Right renal cortex interstitium (tissue), 3 donors: ENCODE measurements at regions not wholly inside any gene's neighbourhood (a gene's known extent, or its start where the extent isn't known, plus 50 kb on each side); places are given as distances from the start of the nearest gene placed in this dataset.
"Not testable (repeated sequence)": the region's sequence is repeated elsewhere in the genome, so short reads cannot be mapped to it uniquely, and the experiment has no call there.

Experiments
- DNase-seq, 3 donors: peaks; one replicate each; pipeline ENCODE4 v3.0.0-alpha.2; 2013; ENCODE audit warnings: low read depth in 3 of 3, low spot score in 2 of 3

DNA sequence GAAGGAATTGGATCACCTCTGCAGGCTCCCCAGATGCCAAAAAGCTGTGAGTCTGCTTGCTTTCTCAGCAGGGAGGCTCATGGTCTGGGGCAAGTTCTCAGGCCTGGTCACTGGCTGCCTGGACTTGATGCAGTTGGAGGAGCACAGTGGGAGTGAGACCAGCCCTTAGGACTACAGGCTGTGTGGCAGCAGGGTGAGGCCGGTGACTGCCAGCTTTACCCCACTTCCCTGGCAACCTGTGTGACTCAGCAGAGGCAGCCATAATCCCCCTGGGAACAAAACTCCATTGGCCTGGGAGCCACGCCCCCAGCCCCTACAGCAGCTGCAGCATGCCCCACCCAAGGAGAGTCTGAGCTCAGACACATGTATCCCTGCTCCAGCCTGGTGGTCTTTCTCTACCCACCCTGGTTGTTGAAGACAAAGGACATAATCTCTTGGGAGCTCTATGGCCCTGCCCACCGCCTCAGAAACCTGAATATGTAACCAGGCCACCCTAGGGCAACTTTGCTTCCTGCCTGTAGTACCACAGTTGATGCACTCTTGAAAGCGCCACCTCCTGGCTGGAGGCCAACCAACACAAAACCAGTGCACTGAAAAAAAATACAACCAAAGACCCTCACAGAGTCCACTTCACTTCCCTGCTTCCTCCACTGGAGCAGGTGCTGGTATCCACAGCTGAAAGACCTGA is 106.8 kb upstream of the SPATS2L start:
- no peak for DNase-seq

DNA sequence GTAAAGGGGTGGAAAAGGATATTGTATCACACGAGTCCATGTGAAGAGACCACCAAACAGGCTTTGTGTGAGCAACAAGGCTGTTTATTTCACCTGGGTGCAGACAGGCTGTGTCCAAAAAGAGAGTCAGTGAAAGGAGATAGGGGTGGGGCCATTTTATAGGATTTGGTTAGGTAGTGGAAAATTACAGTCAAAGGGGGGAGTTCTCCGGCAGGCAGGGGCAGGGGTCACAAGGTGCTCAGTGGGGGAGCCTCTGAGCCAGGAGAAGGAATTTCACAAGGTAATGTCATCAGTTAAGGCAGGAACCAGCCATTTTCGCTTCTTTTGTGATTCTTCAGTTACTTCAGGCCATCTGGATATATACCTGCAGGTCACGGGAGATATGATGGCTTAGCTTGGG is 104.7 kb upstream of the SPATS2L start:
- not testable (repeated sequence) for DNase-seq

- DNase-seq, result no peak
Measured at GRCh38 chr2:200203381-200203827, 103.1 kb upstream of the SPATS2L start.

DNA sequence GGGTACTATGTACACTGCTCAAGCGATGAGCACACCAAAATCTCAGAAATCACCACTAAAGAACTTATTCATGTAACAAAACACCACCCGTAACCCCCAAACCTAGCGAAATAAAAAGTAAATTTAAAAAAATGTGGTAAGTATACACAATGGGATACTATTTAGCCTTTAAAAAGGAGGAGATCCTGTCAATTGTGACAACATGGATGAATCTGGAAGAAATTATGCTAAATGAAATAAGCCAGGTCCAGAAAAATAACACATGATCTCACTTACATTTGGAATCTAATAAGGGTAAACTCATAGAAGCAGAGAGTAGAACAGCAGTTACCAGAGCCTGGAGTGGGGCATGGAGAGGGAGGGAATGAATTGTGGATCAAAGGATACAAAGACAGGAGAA is 98.5 kb upstream of the SPATS2L start:
- DNase-seq, result no peak

- DNase-seq, result no peak
Measured at GRCh38 chr2:200209030-200209429, 97.5 kb upstream of the SPATS2L start.

DNA sequence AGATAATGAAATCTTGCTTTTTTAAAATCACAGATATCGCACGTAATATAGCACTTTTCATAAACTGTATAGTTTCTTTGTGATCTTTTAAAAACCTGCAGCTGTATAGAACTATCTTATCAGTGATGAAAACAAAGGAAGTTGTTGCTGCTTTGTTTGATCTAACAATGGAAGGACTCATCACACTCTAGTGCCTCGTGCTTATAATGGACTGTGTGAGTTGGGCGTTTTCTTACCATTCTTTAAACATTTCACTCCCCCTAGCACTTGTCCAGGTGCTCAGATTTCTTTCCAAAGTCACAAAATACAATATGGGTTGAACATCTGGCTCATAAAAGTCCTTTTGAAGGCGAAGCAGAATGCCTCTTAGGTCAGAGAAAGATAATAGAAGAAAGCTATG is 94.8 kb upstream of the SPATS2L start:
- DNase-seq, result no peak

- DNase-seq, result no peak
Measured at GRCh38 chr2:200212862-200213425, 93.5 kb upstream of the SPATS2L start.

GRCh38 chr2:200216310-200216709 is 90.2 kb upstream of the SPATS2L start:
- DNase-seq, result no peak

GRCh38 chr2:200217320-200217719 is 89.2 kb upstream of the SPATS2L start:
- no peak for DNase-seq

DNA sequence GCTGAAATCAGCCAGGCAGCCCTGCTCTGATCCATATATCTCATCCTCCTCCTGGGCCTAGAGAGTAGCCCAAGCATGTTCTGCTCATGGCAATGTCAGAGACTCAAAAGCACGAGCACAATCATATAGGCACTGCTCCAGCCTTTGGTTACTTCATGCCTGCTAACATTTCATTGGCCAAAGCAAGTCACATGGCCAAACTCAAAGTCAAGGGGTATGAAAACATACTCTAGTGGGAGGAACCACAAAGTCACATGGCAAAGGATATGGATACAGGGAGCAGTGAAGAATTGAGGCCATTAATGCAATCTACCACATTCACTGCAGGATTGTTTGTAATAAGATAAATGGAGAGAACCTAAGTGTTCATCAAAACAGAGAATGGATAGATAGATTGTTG is 87.8 kb upstream of the SPATS2L start:
- DNase-seq, result no peak

DNA sequence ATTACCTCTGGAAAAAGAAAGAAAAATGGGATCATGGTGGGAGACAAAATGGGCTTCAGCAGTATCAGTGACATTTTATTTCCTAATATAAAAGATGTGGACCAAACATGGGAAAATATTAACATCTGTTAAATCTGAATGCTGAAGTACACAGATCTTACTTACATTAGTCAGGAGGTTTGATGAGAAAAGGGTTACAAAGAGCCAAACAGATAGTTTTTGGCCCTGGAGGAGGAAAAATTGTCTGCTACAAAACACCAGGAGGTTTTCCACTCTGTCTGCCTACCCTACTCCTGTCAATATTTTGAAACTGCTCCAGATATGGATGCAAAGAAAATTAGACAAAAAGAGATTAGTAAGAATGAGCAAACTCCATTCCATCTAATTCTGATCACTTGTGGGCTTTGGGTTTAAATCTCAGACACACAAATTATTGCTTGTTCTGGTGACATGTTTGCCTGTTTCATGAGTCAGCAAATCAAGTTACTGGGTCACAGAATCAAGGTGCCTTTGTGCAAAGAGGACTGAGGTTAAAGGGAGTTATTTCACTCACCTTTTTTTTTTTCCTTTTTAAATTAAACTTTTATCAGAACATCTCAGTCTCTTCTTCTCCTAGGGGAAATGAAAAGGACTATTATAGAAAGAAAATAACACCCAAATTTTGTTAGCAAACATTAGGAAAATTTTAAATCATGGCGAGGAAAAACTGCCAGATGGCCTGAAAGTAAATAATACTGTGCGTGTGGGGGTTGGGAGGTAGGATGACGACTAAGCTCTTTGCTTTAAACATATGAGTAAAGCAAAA is 87.0 kb upstream of the SPATS2L start:
- DNase-seq, result no peak

DNA sequence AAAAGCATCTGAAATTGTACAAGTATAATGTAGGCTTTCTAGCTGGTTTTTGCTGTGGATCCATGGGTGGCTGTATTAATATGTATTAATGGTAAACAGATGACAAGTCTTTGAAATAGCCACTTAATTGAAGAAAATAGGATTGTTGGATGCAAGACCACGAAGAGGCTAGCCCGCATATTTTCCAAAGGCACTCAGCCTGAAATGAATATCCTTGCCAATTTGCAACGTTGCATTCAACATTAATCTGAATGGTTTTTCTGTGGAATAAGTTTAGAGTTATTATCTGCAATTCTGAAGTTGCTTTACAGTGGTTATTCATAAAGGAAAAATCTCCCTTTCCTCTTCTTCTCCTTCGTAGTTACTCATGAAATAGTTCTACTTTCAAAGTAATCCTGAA is 86.2 kb upstream of the SPATS2L start:
- no peak for DNase-seq

GRCh38 chr2:200221055-200221955 is 85.2 kb upstream of the SPATS2L start:
- no peak for DNase-seq

GRCh38 chr2:200222791-200223190 is 83.7 kb upstream of the SPATS2L start:
- DNase-seq, result no peak

- no peak for DNase-seq
Measured at GRCh38 chr2:200223205-200223784, 83.2 kb upstream of the SPATS2L start.

DNA sequence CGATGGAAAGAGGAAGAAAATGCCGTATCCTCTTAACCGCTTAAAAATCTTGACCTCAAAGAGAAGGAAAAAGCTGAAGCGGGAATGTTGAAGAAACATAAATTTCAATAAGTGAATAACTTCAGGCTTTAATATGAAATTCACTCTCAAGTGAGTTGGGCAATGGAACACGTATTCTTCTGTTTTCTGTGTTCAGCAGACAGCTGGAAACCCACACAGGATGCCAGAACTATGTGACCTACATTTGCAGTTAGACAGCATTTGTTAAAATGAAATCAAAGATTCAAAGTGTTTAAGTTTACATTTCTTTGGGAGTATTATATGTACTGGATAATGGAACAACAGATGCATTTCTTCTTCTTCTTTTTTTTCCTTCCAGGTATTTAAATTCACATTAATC is 80.5 kb upstream of the SPATS2L start:
- DNase-seq, result no peak

- DNase-seq, result no peak
Measured at GRCh38 chr2:200226451-200227426, 79.8 kb upstream of the SPATS2L start.

GRCh38 chr2:200230716-200231115 is 75.8 kb upstream of the SPATS2L start:
- DNase-seq, result no peak

GRCh38 chr2:200235533-200235932 is 71.0 kb upstream of the SPATS2L start:
- DNase-seq, result no peak
